ENCODE measurements at regions not wholly inside any gene's neighbourhood (a gene's known extent, or its start where the extent isn't known, plus 50 kb on each side); places are given as distances from the start of the nearest gene placed in this dataset.

DNA sequence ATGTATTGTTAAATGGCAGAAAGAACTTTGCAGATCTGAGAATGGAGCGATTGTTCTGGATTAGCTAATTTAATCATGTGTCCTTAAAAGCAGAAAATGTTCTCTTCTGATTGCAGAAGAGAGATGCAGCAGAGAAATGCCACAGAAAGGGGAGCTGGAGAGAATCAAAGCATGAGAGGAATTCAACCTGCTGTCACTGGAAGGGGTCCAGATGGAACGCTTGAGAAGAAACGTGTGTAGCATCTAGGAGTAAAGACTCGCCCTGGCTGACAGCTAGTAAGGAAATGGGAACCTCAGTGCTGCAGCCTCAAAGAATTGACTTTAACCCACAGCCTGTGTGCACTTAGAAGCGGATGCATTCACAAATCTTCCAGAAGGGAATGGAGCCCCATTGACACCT is 502.8 kb downstream of the KLF12 start:
- TF ChIP-seq, protein P1, sequence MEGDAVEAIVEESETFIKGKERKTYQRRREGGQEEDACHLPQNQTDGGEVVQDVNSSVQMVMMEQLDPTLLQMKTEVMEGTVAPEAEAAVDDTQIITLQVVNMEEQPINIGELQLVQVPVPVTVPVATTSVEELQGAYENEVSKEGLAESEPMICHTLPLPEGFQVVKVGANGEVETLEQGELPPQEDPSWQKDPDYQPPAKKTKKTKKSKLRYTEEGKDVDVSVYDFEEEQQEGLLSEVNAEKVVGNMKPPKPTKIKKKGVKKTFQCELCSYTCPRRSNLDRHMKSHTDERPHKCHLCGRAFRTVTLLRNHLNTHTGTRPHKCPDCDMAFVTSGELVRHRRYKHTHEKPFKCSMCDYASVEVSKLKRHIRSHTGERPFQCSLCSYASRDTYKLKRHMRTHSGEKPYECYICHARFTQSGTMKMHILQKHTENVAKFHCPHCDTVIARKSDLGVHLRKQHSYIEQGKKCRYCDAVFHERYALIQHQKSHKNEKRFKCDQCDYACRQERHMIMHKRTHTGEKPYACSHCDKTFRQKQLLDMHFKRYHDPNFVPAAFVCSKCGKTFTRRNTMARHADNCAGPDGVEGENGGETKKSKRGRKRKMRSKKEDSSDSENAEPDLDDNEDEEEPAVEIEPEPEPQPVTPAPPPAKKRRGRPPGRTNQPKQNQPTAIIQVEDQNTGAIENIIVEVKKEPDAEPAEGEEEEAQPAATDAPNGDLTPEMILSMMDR (IDR thresholded peaks at IDR 0.05; ENCODE audit: poor library complexity), result no peak
- TF ChIP-seq EZH2 (IDR thresholded peaks at IDR 0.05; ENCODE audit: borderline replicate concordance), result no peak
- no peak for TF ChIP-seq EZH2phosphoT487 (IDR thresholded peaks at IDR 0.05; ENCODE audit: low read depth, severe bottlenecking, unreplicated experiment)

All from hepatocyte (in vitro differentiated cells).